Gastroesophageal sphincter (tissue), 3 donors: ENCODE measurements at regions not wholly inside any gene's neighbourhood (a gene's known extent, or its start where the extent isn't known, plus 50 kb on each side); places are given as distances from the start of the nearest gene placed in this dataset.

Source experiments
- EP300 ChIP-seq: sonication (generic); formaldehyde crosslinking; IDR thresholded peaks from one replicate; pipeline ENCODE4 v1.6.1; 2017; ENCODE audit warnings: antibody characterized with exemption, mild to moderate bottlenecking
- POLR2AphosphoS5 ChIP-seq: sonication (generic); formaldehyde crosslinking; IDR thresholded peaks from one replicate; pipeline ENCODE4 v1.6.1; 2017; ENCODE audit warnings: antibody characterized with exemption
- TF ChIP-seq, protein P1 (sequence below), 4 experiments: fragments of 200-600 bp in 2 of 4; fragments of 450-650 bp in 2 of 4; sonication (generic) in 1 of 4; IDR thresholded peaks; one replicate each; pipeline ENCODE4 v1.5.1; 2017 to 2019; ENCODE audit warnings: antibody characterized with exemption in 4 of 4, mild to moderate bottlenecking in 2 of 4, moderate library complexity in 2 of 4

GRCh38 chr10:36097696-36098095 lies 455.6 kb upstream of the FZD8 start:
- TF ChIP-seq, protein P1, sequence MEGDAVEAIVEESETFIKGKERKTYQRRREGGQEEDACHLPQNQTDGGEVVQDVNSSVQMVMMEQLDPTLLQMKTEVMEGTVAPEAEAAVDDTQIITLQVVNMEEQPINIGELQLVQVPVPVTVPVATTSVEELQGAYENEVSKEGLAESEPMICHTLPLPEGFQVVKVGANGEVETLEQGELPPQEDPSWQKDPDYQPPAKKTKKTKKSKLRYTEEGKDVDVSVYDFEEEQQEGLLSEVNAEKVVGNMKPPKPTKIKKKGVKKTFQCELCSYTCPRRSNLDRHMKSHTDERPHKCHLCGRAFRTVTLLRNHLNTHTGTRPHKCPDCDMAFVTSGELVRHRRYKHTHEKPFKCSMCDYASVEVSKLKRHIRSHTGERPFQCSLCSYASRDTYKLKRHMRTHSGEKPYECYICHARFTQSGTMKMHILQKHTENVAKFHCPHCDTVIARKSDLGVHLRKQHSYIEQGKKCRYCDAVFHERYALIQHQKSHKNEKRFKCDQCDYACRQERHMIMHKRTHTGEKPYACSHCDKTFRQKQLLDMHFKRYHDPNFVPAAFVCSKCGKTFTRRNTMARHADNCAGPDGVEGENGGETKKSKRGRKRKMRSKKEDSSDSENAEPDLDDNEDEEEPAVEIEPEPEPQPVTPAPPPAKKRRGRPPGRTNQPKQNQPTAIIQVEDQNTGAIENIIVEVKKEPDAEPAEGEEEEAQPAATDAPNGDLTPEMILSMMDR (IDR thresholded peaks at IDR 0.05), result no peak
- TF ChIP-seq POLR2AphosphoS5 (no peak), EP300 (no peak)
